HEK293 (cell line): ENCODE measurements at regions not wholly inside any gene's neighbourhood (a gene's known extent, or its start where the extent isn't known, plus 50 kb on each side); places are given as distances from the start of the nearest gene placed in this dataset.

Source experiments
- CTCF ChIP-seq: fragments of 450-650 bp; formaldehyde crosslinking; IDR thresholded peaks from 2 replicates; pipeline ENCODE4 v1.5.1; 2016; ENCODE audit warnings: missing biosample characterization, missing genetic modification characterization
- PRDM10 ChIP-seq: fragments of 450-650 bp; formaldehyde crosslinking; IDR thresholded peaks from 2 replicates; pipeline ENCODE4 v1.5.1; 2016; ENCODE audit warnings: missing biosample characterization, missing genetic modification characterization
- REST ChIP-seq: fragments of 450-650 bp; formaldehyde crosslinking; IDR thresholded peaks from 2 replicates; pipeline ENCODE4 v1.5.1; 2016; ENCODE audit warnings: missing biosample characterization, missing genetic modification characterization
- ZNF18 ChIP-seq: fragments of 450-650 bp; formaldehyde crosslinking; IDR thresholded peaks from 2 replicates; pipeline ENCODE4 v1.5.1; 2016; ENCODE audit warnings: missing biosample characterization, missing genetic modification characterization
- ZNF792 ChIP-seq: fragments of 450-650 bp; formaldehyde crosslinking; IDR thresholded peaks from 2 replicates; pipeline ENCODE4 v1.5.1; 2016; ENCODE audit warnings: missing biosample characterization, missing genetic modification characterization

GRCh38 chr12:131279281-131279921 is 325.7 kb downstream of the ADGRD1 start:
- TF ChIP-seq REST (no peak), CTCF (tag by site-specific recombination) (no peak), ZNF792 (tag by site-specific recombination) (no peak), PRDM10 (no peak), ZNF18 (tag by site-specific recombination) (no peak)
